ENCODE measurements at regions not wholly inside any gene's neighbourhood (a gene's known extent, or its start where the extent isn't known, plus 50 kb on each side); places are given as distances from the start of the nearest gene placed in this dataset.

DNA sequence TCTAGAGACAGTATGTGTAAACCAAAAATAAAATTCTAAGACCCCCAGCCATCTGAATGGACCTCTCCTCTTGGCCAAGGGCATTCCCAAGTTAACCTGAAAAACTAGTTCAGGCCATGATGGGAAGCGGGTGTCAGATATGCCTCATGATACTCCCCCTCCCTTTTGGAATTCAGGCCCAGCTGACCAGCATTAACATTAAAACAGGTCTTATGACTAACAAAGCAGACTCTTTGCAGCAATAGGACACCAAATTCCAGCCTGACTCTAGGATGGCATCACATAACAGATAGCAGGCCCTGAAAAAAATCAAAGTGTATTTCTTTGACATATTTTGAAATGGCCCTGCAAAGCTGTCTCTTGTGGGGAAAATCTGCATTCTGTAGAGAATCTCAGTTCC, 73.3 kb upstream of the L3MBTL4 start:
- Histone ChIP-seq H2AFZ (ENCODE audit: low read depth) (no peak overlapping the region), H3K27ac (no peak overlapping the region), H3K36me3 (ENCODE audit: insufficient read depth) (no peaks in the 10 kb centered on the region), H3K27me3 (ENCODE audit: insufficient read depth, low read depth) (no peaks in the 10 kb centered on the region), H3K79me2 (ENCODE audit: insufficient read depth, low read depth) (no peaks in the 10 kb centered on the region), H3K9ac (no peak overlapping the region), H4K20me1 (ENCODE audit: insufficient read depth) (no peaks in the 10 kb centered on the region), H3K4me2 (no peak overlapping the region), H3K4me1 (ENCODE audit: low read depth, poor library complexity, severe bottlenecking) (no peaks in the 10 kb centered on the region), H3K4me3 (IDR thresholded peaks at IDR 0.05; ENCODE audit: insufficient read depth, low read depth, low read length) (no peak overlapping the region)
- TF ChIP-seq, protein P1, sequence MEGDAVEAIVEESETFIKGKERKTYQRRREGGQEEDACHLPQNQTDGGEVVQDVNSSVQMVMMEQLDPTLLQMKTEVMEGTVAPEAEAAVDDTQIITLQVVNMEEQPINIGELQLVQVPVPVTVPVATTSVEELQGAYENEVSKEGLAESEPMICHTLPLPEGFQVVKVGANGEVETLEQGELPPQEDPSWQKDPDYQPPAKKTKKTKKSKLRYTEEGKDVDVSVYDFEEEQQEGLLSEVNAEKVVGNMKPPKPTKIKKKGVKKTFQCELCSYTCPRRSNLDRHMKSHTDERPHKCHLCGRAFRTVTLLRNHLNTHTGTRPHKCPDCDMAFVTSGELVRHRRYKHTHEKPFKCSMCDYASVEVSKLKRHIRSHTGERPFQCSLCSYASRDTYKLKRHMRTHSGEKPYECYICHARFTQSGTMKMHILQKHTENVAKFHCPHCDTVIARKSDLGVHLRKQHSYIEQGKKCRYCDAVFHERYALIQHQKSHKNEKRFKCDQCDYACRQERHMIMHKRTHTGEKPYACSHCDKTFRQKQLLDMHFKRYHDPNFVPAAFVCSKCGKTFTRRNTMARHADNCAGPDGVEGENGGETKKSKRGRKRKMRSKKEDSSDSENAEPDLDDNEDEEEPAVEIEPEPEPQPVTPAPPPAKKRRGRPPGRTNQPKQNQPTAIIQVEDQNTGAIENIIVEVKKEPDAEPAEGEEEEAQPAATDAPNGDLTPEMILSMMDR (conservative IDR thresholded peaks at IDR 0.05; ENCODE audit: low read depth, low read length) = no peak

GRCh38 chr18:6488956-6489355, 74.2 kb upstream of the L3MBTL4 start:
- TF ChIP-seq, protein P1 (conservative IDR thresholded peaks at IDR 0.05; ENCODE audit: low read depth, low read length) = no peak
- Histone ChIP-seq H3K27me3 (ENCODE audit: insufficient read depth, low read depth) (no peaks in the 10 kb centered on the region), H3K9ac (no peak overlapping the region), H3K79me2 (ENCODE audit: insufficient read depth, low read depth) (no peaks in the 10 kb centered on the region), H4K20me1 (ENCODE audit: insufficient read depth) (no peaks in the 10 kb centered on the region), H3K4me2 (no peak overlapping the region), H3K27ac (no peak overlapping the region), H3K4me1 (ENCODE audit: low read depth, poor library complexity, severe bottlenecking) (no peaks in the 10 kb centered on the region), H3K36me3 (ENCODE audit: insufficient read depth) (no peaks in the 10 kb centered on the region), H3K4me3 (IDR thresholded peaks at IDR 0.05; ENCODE audit: insufficient read depth, low read depth, low read length) (no peak overlapping the region), H2AFZ (ENCODE audit: low read depth) (no peak overlapping the region)

GRCh38 chr18:6489977-6490376, 75.3 kb upstream of the L3MBTL4 start:
- TF ChIP-seq, protein P1 (conservative IDR thresholded peaks at IDR 0.05; ENCODE audit: low read depth, low read length) = no peak
- Histone ChIP-seq H3K27ac (no peak overlapping the region), H4K20me1 (ENCODE audit: insufficient read depth) (no peaks in the 10 kb centered on the region), H3K36me3 (ENCODE audit: insufficient read depth) (no peaks in the 10 kb centered on the region), H3K4me1 (ENCODE audit: low read depth, poor library complexity, severe bottlenecking) (no peaks in the 10 kb centered on the region), H2AFZ (ENCODE audit: low read depth) (no peak overlapping the region), H3K79me2 (ENCODE audit: insufficient read depth, low read depth) (no peaks in the 10 kb centered on the region), H3K4me3 (IDR thresholded peaks at IDR 0.05; ENCODE audit: insufficient read depth, low read depth, low read length) (no peak overlapping the region), H3K4me2 (no peak overlapping the region), H3K9ac (no peak overlapping the region), H3K27me3 (ENCODE audit: insufficient read depth, low read depth) (no peaks in the 10 kb centered on the region)

DNA sequence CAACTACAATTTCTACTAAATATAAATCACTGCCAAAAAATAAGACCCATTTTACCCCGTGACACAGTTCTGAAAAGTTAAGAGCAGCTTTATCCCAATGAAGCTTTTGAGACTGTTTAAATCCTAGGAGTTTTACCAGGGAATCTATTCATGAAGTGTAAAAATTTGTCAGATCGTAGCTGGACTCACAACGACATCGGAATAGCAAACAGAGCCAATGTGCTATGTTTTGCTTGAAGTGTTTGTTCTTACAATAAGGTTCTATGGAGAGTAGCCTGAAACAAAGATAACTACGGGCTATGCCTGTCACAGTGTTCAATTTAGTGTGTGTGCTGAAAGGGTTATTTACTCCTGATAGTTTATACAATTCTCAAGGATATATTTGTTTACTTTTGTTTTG, 78.5 kb upstream of the L3MBTL4 start:
- H4K20me1 ChIP-seq (ENCODE audit: insufficient read depth) = no peaks in the 10 kb centered on the region
- TF ChIP-seq, protein P1 (conservative IDR thresholded peaks at IDR 0.05; ENCODE audit: low read depth, low read length) = no peak
- no peaks in the 10 kb centered on the region for H3K27me3 ChIP-seq (ENCODE audit: insufficient read depth, low read depth)
- no peak overlapping the region for H3K4me3 ChIP-seq (IDR thresholded peaks at IDR 0.05; ENCODE audit: insufficient read depth, low read depth, low read length)
- H3K27ac ChIP-seq = no peak overlapping the region
- no peak overlapping the region for H3K9ac ChIP-seq
- no peak overlapping the region for H3K4me2 ChIP-seq
- H3K79me2 ChIP-seq (ENCODE audit: insufficient read depth, low read depth) = no peaks in the 10 kb centered on the region
- H3K36me3 ChIP-seq (ENCODE audit: insufficient read depth) = no peaks in the 10 kb centered on the region
- no peak overlapping the region for H2AFZ ChIP-seq (ENCODE audit: low read depth)
- H3K4me1 ChIP-seq (ENCODE audit: low read depth, poor library complexity, severe bottlenecking) = no peaks in the 10 kb centered on the region

All from KMS-11 (cell line).